Spleen (tissue), 11 donors: ENCODE measurements at regions not wholly inside any gene's neighbourhood (a gene's known extent, or its start where the extent isn't known, plus 50 kb on each side); places are given as distances from the start of the nearest gene placed in this dataset.

Experiments
- DNase-seq: peaks from one replicate; pipeline ENCODE4 v3.0.0-alpha.2; 2020
- H3K27ac ChIP-seq, 8 donors: fragments of 200-600 bp; sonication (generic) in 7 of 8; 1 replicate in 4 of 8; 2 replicates in 4 of 8; pipeline versions ENCODE4 v1.5.0 to v1.8.0; 2016 to 2021; ENCODE audit warnings: inconsistent platforms in 4 of 8, mild to moderate bottlenecking in 4 of 8, moderate library complexity in 1 of 8
- H3K27me3 ChIP-seq, 7 donors: fragments of 200-600 bp; sonication (generic) in 6 of 7; replicated peaks in 1 of 7; 1 replicate in 4 of 7; 2 replicates in 3 of 7; pipeline versions ENCODE4 v1.5.0 to v1.8.0; 2016 to 2021; ENCODE audit warnings: inconsistent platforms in 3 of 7, mild to moderate bottlenecking in 1 of 7
- H3K36me3 ChIP-seq, 6 donors: fragments of 200-600 bp; sonication (generic) in 5 of 6; 1 replicate in 4 of 6; 2 replicates in 2 of 6; pipeline versions ENCODE4 v1.5.0 to v1.8.0; 2016 to 2021; ENCODE audit warnings: inconsistent platforms in 2 of 6
- H3K4me1 ChIP-seq, 6 donors: fragments of 200-600 bp; sonication (generic) in 5 of 6; 1 replicate in 3 of 6; 2 replicates in 3 of 6; pipeline versions ENCODE4 v1.5.0 to v1.8.0; 2016 to 2021; ENCODE audit warnings: inconsistent platforms in 3 of 6
- H3K4me3 ChIP-seq, 8 donors: fragments of 200-600 bp; sonication (generic) in 7 of 8; 1 replicate in 4 of 8; 2 replicates in 4 of 8; pipeline versions ENCODE4 v1.5.0 to v1.8.0; 2016 to 2021; ENCODE audit warnings: inconsistent platforms in 4 of 8, mild to moderate bottlenecking in 4 of 8, moderate library complexity in 2 of 8
- H3K9me3 ChIP-seq, 8 donors: fragments of 200-600 bp; sonication (generic) in 7 of 8; 1 replicate in 4 of 8; 2 replicates in 4 of 8; pipeline versions ENCODE4 v1.5.0 to v1.8.0; 2016 to 2021; ENCODE audit warnings: inconsistent platforms in 4 of 8
- CTCF ChIP-seq, 11 experiments: fragments of 200-600 bp in 7 of 11; fragments of 450-650 bp in 4 of 11; sonication (generic) in 4 of 11; IDR thresholded peaks in 8 of 11; conservative IDR thresholded peaks in 3 of 11; 1 replicate in 7 of 11; 2 replicates in 4 of 11; pipeline versions ENCODE4 v1.4.0 to v1.8.0; 2016 to 2021; ENCODE audit warnings: antibody characterized with exemption in 11 of 11, inconsistent platforms in 4 of 11, mild to moderate bottlenecking in 1 of 11
- POLR2A ChIP-seq, 3 donors: fragments of 450-650 bp; IDR thresholded peaks; one replicate each; pipeline ENCODE4 v1.5.1; 2017; ENCODE audit warnings: antibody characterized with exemption in 3 of 3, mild to moderate bottlenecking in 1 of 3
- POLR2AphosphoS5 ChIP-seq, 3 donors: sonication (generic); formaldehyde crosslinking; IDR thresholded peaks; one replicate each; pipeline ENCODE4 v1.5.1; 2017; ENCODE audit warnings: antibody characterized with exemption in 3 of 3
- WGBS, 5 donors: extraction: QIAGEN DNeasy Blood & Tissue Kit in 3 of 5; methylation state at CpG; one replicate each; pipeline versions ENCODE4 v1.1.5 to v1.1.7; 2013 to 2018; 5-methylcytosine and 5-hydroxymethylcytosine counted together
- intact Hi-C: fragments of 100-400 bp; cut with DNase I; formaldehyde crosslinking; loops from one replicate; pipeline ENCODE4 v1.15.0; 2023; ENCODE audit warnings: low total_unique reads
- donor health status: healthy with polysubstance abuse.
- donor health status: DM: no; HTN: no; CAD: no; lungs with moderate emphysema.
- donor health status: DM: no; HTN: no; CAD: no.
- donor health status: Bipolar disorder and iron deficiency.
- donor health status: healthy.
- donor health status: DM: no; HTN: no; CAD: no.
- donor health status: DM: yes; HTN: yes; CAD: no.

GRCh38 chr4:110920990-110921389 lies 298.1 kb upstream of the PITX2 start:
- H3K27ac ChIP-seq = no peak overlapping the region
- TF ChIP-seq POLR2AphosphoS5 (IDR thresholded peaks at IDR 0.05) (no peak), CTCF (IDR thresholded peaks at IDR 0.05 in 8 of 11, conservative IDR thresholded peaks at IDR 0.05 in 3 of 11) (no peak), POLR2A (IDR thresholded peaks at IDR 0.05) (no peak)
- no peaks in the 10 kb centered on the region for H3K27me3 ChIP-seq
- no peaks in the 10 kb centered on the region for H3K9me3 ChIP-seq
- no peak for DNase-seq
- whole genome bisulfite sequencing, 5 donors = 78 to 87% (median 83%) methylated on average over 2 of the region's 2 CpGs
- no peak overlapping the region for H3K4me3 ChIP-seq
- H3K4me1 ChIP-seq = no peaks in the 10 kb centered on the region
- H3K36me3 ChIP-seq = no peaks in the 10 kb centered on the region
- intact Hi-C loops = no loop called here

- no peak overlapping the region for H3K4me3 ChIP-seq
- 65 to 87% (median 72%) methylated on average over 2 of the region's 2 CpGs for WGBS, 5 donors
- TF ChIP-seq CTCF (IDR thresholded peaks at IDR 0.05 in 8 of 11, conservative IDR thresholded peaks at IDR 0.05 in 3 of 11) (no peak), POLR2A (IDR thresholded peaks at IDR 0.05) (no peak), POLR2AphosphoS5 (IDR thresholded peaks at IDR 0.05) (no peak)
- H3K36me3 ChIP-seq = no peaks in the 10 kb centered on the region
- no peak overlapping the region for H3K27ac ChIP-seq
- intact Hi-C loops = no loop called here
- no peaks in the 10 kb centered on the region for H3K9me3 ChIP-seq
- no peaks in the 10 kb centered on the region for H3K4me1 ChIP-seq
- DNase-seq = no peak
- no peaks in the 10 kb centered on the region for H3K27me3 ChIP-seq
These were observed 301.9 kb upstream of the PITX2 start for GRCh38 chr4:110924761-110925160.

GRCh38 chr4:110926841-110927400 lies 304.0 kb upstream of the PITX2 start:
- Histone ChIP-seq H3K27ac (no peak overlapping the region), H3K9me3 (no peaks in the 10 kb centered on the region), H3K36me3 (no peaks in the 10 kb centered on the region), H3K4me3 (no peak overlapping the region), H3K27me3 (no peaks in the 10 kb centered on the region), H3K4me1 (no peaks in the 10 kb centered on the region)
- no peak for TF ChIP-seq POLR2A (IDR thresholded peaks at IDR 0.05)
- TF ChIP-seq POLR2AphosphoS5 (IDR thresholded peaks at IDR 0.05) = no peak
- no peak for TF ChIP-seq CTCF (IDR thresholded peaks at IDR 0.05 in 8 of 11, conservative IDR thresholded peaks at IDR 0.05 in 3 of 11)
- WGBS, 5 donors = 45 to 53% (median 51%) methylated on average over 3 of the region's 3 CpGs
- DNase-seq = no peak
- intact Hi-C loops = no loop called here

GRCh38 chr4:110933341-110933740 lies 310.5 kb upstream of the PITX2 start:
- no peak for DNase-seq
- Histone ChIP-seq H3K4me1 (no peaks in the 10 kb centered on the region), H3K4me3 (no peak overlapping the region), H3K27me3 (no peaks in the 10 kb centered on the region), H3K27ac (no peak overlapping the region), H3K36me3 (no peaks in the 10 kb centered on the region), H3K9me3 (no peaks in the 10 kb centered on the region)
- intact Hi-C loops = no loop called here
- no peak for TF ChIP-seq POLR2AphosphoS5 (IDR thresholded peaks at IDR 0.05)
- TF ChIP-seq POLR2A (IDR thresholded peaks at IDR 0.05) = no peak
- no peak for TF ChIP-seq CTCF (IDR thresholded peaks at IDR 0.05 in 8 of 11, conservative IDR thresholded peaks at IDR 0.05 in 3 of 11)
- WGBS, 5 donors = 62 to 70% (median 66%) methylated on average over 3 of the region's 3 CpGs
